HCT116 (cell line): ENCODE measurements at regions not wholly inside any gene's neighbourhood (a gene's known extent, or its start where the extent isn't known, plus 50 kb on each side); places are given as distances from the start of the nearest gene placed in this dataset.

Experiments
- ATAC-seq: fragments of 200-7000 bp; cut with Tn5 transposase; 2 replicates; pipeline ENCODE4 v1.9.1; 2020; ENCODE audit warnings: mild to moderate bottlenecking, moderate library complexity
- BruUV-seq: library from RNA; stranded (reverse); fragments of 400-500 nt; replicated peaks from 2 replicates; lab custom pipeline; 2021; lab: Mats Ljungman, UMichigan
- CTCF ChIA-PET: fragments of 300-600 bp; sonication (Branson Sonifier 250); formaldehyde crosslinking; loops from one replicate; lab custom pipeline; 2021; ENCODE audit warnings: antibody characterized with exemption; lab: Charles Lee
- POLR2A ChIA-PET: fragments of 300-600, 350-600 bp; sonication (Branson Sonifier 250); formaldehyde crosslinking; loops from one replicate; lab custom pipeline; 2021; ENCODE audit warnings: antibody characterized with exemption; lab: Charles Lee
- RAD21 ChIA-PET, 2 experiments: fragments of 300-600 bp; sonication (Branson Sonifier 250); formaldehyde crosslinking; loops; one replicate each; lab custom pipeline; 2023; ENCODE audit warnings: low total read pairs in 2 of 2; ENCODE audit not compliant: uncharacterized antibody in 2 of 2, unreplicated experiment in 2 of 2, low non-redundant PET in 1 of 2; lab: Charles Lee
- DNase-seq: peaks from one replicate; pipeline ENCODE4 v3.0.0-alpha.2; 2010; ENCODE audit warnings: low read depth, low spot score
- H2AFZ ChIP-seq: fragments of 200-600 bp; shearing (Covaris generic), sonication (generic); 2 replicates; pipeline ENCODE4 v1.6.1; 2017; ENCODE audit warnings: low read depth, mixed run types, mixed read lengths, antibody characterized with exemption, low read length; ENCODE audit not compliant: poor library complexity, severe bottlenecking
- H3K27ac ChIP-seq: 2 replicates; pipeline ENCODE4 v1.5.1; 2012; ENCODE audit warnings: low read depth, low read length
- H3K27me3 ChIP-seq: fragments of 200-600 bp; sonication (generic); 2 replicates; pipeline ENCODE4 v1.6.1; 2016; ENCODE audit warnings: mixed run types, low read length, mixed read lengths; ENCODE audit not compliant: insufficient read depth
- H3K36me3 ChIP-seq, 2 experiments: fragments of 200-500 bp in 1 of 2; fragments of 200-600 bp in 1 of 2; sonication (Bioruptor generic) in 1 of 2; sonication (generic) in 1 of 2; 2 replicates each; pipeline versions ENCODE4 v1.5.1 to v1.6.1; 2014 to 2016; ENCODE audit warnings: low read length in 2 of 2, inconsistent platforms in 1 of 2, mixed read lengths in 1 of 2, mixed run types in 1 of 2; ENCODE audit not compliant: insufficient read depth in 2 of 2, control insufficient read depth in 1 of 2
- H3K4me1 ChIP-seq, 2 experiments: fragments of 200-600 bp in 1 of 2; sonication (generic) in 1 of 2; 2 replicates each; pipeline versions ENCODE4 v1.5.1 to v1.6.1; 2012 to 2017; ENCODE audit warnings: low read length in 2 of 2, inconsistent platforms in 1 of 2, mild to moderate bottlenecking in 1 of 2, mixed read lengths in 1 of 2, mixed run types in 1 of 2, moderate library complexity in 1 of 2; ENCODE audit not compliant: insufficient read depth in 2 of 2, control insufficient read depth in 1 of 2
- H3K4me2 ChIP-seq: fragments of 200-600 bp; sonication (generic); 2 replicates; pipeline ENCODE4 v1.6.1; 2017; ENCODE audit warnings: mixed run types, low read length, mixed read lengths
- H3K4me3 ChIP-seq, 2 experiments: fragments of 200-600 bp in 1 of 2; sonication (generic) in 1 of 2; replicated peaks in 1 of 2; 2 replicates each; pipeline ENCODE4 v1.5.1; 2011 to 2016; ENCODE audit warnings: low read length in 2 of 2, control low read depth in 1 of 2, low read depth in 1 of 2, mild to moderate bottlenecking in 1 of 2, mixed read lengths in 1 of 2, mixed run types in 1 of 2
- H3K79me2 ChIP-seq: fragments of 200-600 bp; sonication (generic); 2 replicates; pipeline ENCODE4 v1.6.1; 2017; ENCODE audit warnings: mild to moderate bottlenecking, mixed run types, low read length, moderate library complexity, mixed read lengths; ENCODE audit not compliant: insufficient read depth
- H3K9ac ChIP-seq: fragments of 200-600 bp; sonication (generic); 2 replicates; pipeline ENCODE4 v1.6.1; 2016; ENCODE audit warnings: low read length, mixed read lengths
- H3K9me2 ChIP-seq: fragments of 200-600 bp; sonication (generic), shearing (Covaris generic); 2 replicates; pipeline ENCODE4 v1.6.1; 2017; ENCODE audit warnings: mixed run types, mild to moderate bottlenecking, moderate library complexity; ENCODE audit not compliant: insufficient read depth
- H3K9me3 ChIP-seq, 2 experiments: fragments of 200-500 bp in 1 of 2; fragments of 200-600 bp in 1 of 2; sonication (Bioruptor generic) in 1 of 2; sonication (generic) in 1 of 2; 2 replicates each; pipeline ENCODE4 v1.6.1; 2014 to 2017; ENCODE audit warnings: low read length in 2 of 2, mixed read lengths in 2 of 2, inconsistent platforms in 1 of 2, low read depth in 1 of 2, mild to moderate bottlenecking in 1 of 2, mixed run types in 1 of 2, moderate library complexity in 1 of 2; ENCODE audit not compliant: control insufficient read depth in 1 of 2, insufficient read depth in 1 of 2
- H4K20me1 ChIP-seq: fragments of 200-600 bp; sonication (generic), shearing (Covaris generic); 2 replicates; pipeline ENCODE4 v1.6.1; 2017; ENCODE audit warnings: mixed run types, mild to moderate bottlenecking, moderate library complexity; ENCODE audit not compliant: insufficient read depth
- ATF3 ChIP-seq: IDR thresholded peaks from 2 replicates; pipeline ENCODE4 v1.6.1; 2012
- CBX3 ChIP-seq: IDR thresholded peaks from 2 replicates; pipeline ENCODE4 v1.6.1; 2012; ENCODE audit warnings: low read depth
- EGR1 ChIP-seq: IDR thresholded peaks from 2 replicates; pipeline ENCODE4 v1.6.1; 2012; ENCODE audit warnings: low read depth
- ELF1 ChIP-seq: IDR thresholded peaks from 2 replicates; pipeline ENCODE4 v1.6.1; 2012; ENCODE audit warnings: low read depth, borderline replicate concordance
- EZH2 ChIP-seq: fragments of 200-600 bp; sonication (generic); IDR thresholded peaks from 2 replicates; pipeline ENCODE4 v1.6.1; 2017; ENCODE audit warnings: antibody characterized with exemption, mixed run types
- EZH2phosphoT487 ChIP-seq: fragments of 200-600 bp; IDR thresholded peaks from 2 replicates; pipeline ENCODE4 v1.6.1; 2018; ENCODE audit warnings: antibody characterized with exemption, borderline replicate concordance
- FOSL1 ChIP-seq: IDR thresholded peaks from 2 replicates; pipeline ENCODE4 v1.6.1; 2012; ENCODE audit warnings: low read depth
- JUND ChIP-seq: IDR thresholded peaks from 2 replicates; pipeline ENCODE4 v1.6.1; 2012
- MAX ChIP-seq: IDR thresholded peaks from 2 replicates; pipeline ENCODE4 v1.6.1; 2012
- POLR2A ChIP-seq: IDR thresholded peaks from 2 replicates; pipeline ENCODE4 v1.7.0; 2011; ENCODE audit warnings: borderline replicate concordance; ENCODE audit not compliant: insufficient read depth, insufficient read length; ENCODE audit errors: extremely low read depth
- POLR2AphosphoS5 ChIP-seq: IDR thresholded peaks from 2 replicates; pipeline ENCODE4 v1.6.1; 2011; ENCODE audit warnings: mild to moderate bottlenecking, low read depth, low read length, moderate library complexity
- RAD21 ChIP-seq: IDR thresholded peaks from 2 replicates; pipeline ENCODE4 v1.6.1; 2012; ENCODE audit warnings: low read depth, mild to moderate bottlenecking
- REST ChIP-seq: IDR thresholded peaks from 2 replicates; pipeline ENCODE4 v1.6.1; 2012; ENCODE audit warnings: low read depth
- SP1 ChIP-seq: IDR thresholded peaks from 2 replicates; pipeline ENCODE4 v1.6.1; 2012; ENCODE audit warnings: low read depth
- SRF ChIP-seq: IDR thresholded peaks from 2 replicates; pipeline ENCODE4 v1.6.1; 2012; ENCODE audit warnings: low read depth
- TCF7L2 ChIP-seq: IDR thresholded peaks from 2 replicates; pipeline ENCODE4 v1.7.0; 2011; ENCODE audit warnings: borderline replicate concordance, inconsistent platforms; ENCODE audit not compliant: insufficient read depth, insufficient read length; ENCODE audit errors: extremely low read depth
- ZBTB33 ChIP-seq: IDR thresholded peaks from 2 replicates; pipeline ENCODE4 v1.6.1; 2011; ENCODE audit warnings: mild to moderate bottlenecking, low read length, moderate library complexity; ENCODE audit not compliant: insufficient replicate concordance; ENCODE audit errors: extremely low read depth
- ZFX ChIP-seq: fragments of 450-650 bp; IDR thresholded peaks from 2 replicates; pipeline ENCODE4 v1.6.1; 2017
- ZNF274 ChIP-seq: fragments of 200-500 bp; sonication (Bioruptor generic); IDR thresholded peaks from 2 replicates; pipeline ENCODE4 v1.6.1; 2014; ENCODE audit warnings: mild to moderate bottlenecking, low read depth, low read length, inconsistent platforms
- intact Hi-C: fragments of 100-400 bp; cut with micrococcal nuclease; formaldehyde crosslinking; loops from 2 replicates; pipeline ENCODE4 v1.10.0; 2022

- Histone ChIP-seq H3K9ac (no peak overlapping the region), H3K36me3 (no peaks in the 10 kb centered on the region), H2AFZ (no peak overlapping the region), H3K27ac (no peak overlapping the region), H3K9me2 (no peaks in the 10 kb centered on the region), H3K79me2 (no peaks in the 10 kb centered on the region), H4K20me1 (no peaks in the 10 kb centered on the region), H3K4me2 (no peak overlapping the region), H3K4me1 (no peaks in the 10 kb centered on the region), H3K9me3 (peaks cover 7 to 8% of the 10 kb centered on the region in 2 experiments; a peak in 2 of 4 replicates), H3K4me3 (no peak overlapping the region), H3K27me3 (no peaks in the 10 kb centered on the region)
- POLR2A ChIA-PET: no interaction called here
- ATAC-seq: no peak
- no peak for DNase-seq
- RAD21 ChIA-PET: no interaction called here
- intact Hi-C loops: no loop called here
- CTCF ChIA-PET: no interaction called here
- TF ChIP-seq ATF3: no peak
- no peak for TF ChIP-seq FOSL1
- no peak for TF ChIP-seq ELF1
- TF ChIP-seq ZNF274: no peak
- TF ChIP-seq TCF7L2: no peak
- TF ChIP-seq SRF: no peak
- TF ChIP-seq MAX: no peak
- no peak for TF ChIP-seq ZBTB33
- TF ChIP-seq ZFX: no peak
- TF ChIP-seq JUND: no peak
- no peak for TF ChIP-seq RAD21
- TF ChIP-seq CBX3: no peak
- no peak for TF ChIP-seq REST
- no peak for TF ChIP-seq POLR2A
- TF ChIP-seq EZH2phosphoT487: no peak
- no peak for TF ChIP-seq EZH2
- no peak for TF ChIP-seq SP1
- no peak for TF ChIP-seq EGR1
- TF ChIP-seq POLR2AphosphoS5: no peak
- BruUV-seq: no TSS peak
Observed at GRCh38 chr9:25010027-25010662, 464.4 kb upstream of the IZUMO3 start.
